HG03025 (cell line): ENCODE measurements at regions not wholly inside any gene's neighbourhood (a gene's known extent, or its start where the extent isn't known, plus 50 kb on each side); places are given as distances from the start of the nearest gene placed in this dataset.
"Not testable (repeated sequence)": the region's sequence is repeated elsewhere in the genome, so short reads cannot be mapped to it uniquely, and the experiment has no call there.

Source experiments
- ATAC-seq: cut with Tn5 transposase; IDR thresholded peaks from one replicate; pipeline ENCODE4 v1.9.1; 2021; ENCODE audit warnings: mild to moderate bottlenecking, moderate library complexity; ENCODE audit not compliant: unreplicated experiment, low FRiP score

- ATAC-seq, result not testable (repeated sequence)
Measured at GRCh38 chr4:148598418-148599207, 156.4 kb upstream of the NR3C2 start.

GRCh38 chr4:148589182-148589581 lies 147.0 kb upstream of the NR3C2 start:
- no peak for ATAC-seq

- ATAC-seq, result no peak
Measured at GRCh38 chr4:148575577-148575976, 133.4 kb upstream of the NR3C2 start.

- no peak for ATAC-seq
Measured at GRCh38 chr4:148574911-148575310, 132.7 kb upstream of the NR3C2 start.

GRCh38 chr4:148574502-148574901 lies 132.3 kb upstream of the NR3C2 start:
- ATAC-seq, result no peak

GRCh38 chr4:148574066-148574465 lies 131.9 kb upstream of the NR3C2 start:
- no peak for ATAC-seq

- no peak for ATAC-seq
Measured at GRCh38 chr4:148573296-148573695, 131.1 kb upstream of the NR3C2 start.

GRCh38 chr4:148565801-148566200 lies 123.6 kb upstream of the NR3C2 start:
- ATAC-seq, result no peak

GRCh38 chr4:148563684-148564083 lies 121.5 kb upstream of the NR3C2 start:
- no peak for ATAC-seq

- ATAC-seq, result no peak
Measured at GRCh38 chr4:148561467-148561866, 119.3 kb upstream of the NR3C2 start.

- no peak for ATAC-seq
Measured at GRCh38 chr4:148557793-148558192, 115.6 kb upstream of the NR3C2 start.

GRCh38 chr4:148550788-148551187 lies 108.6 kb upstream of the NR3C2 start:
- ATAC-seq, result no peak

- ATAC-seq, result no peak
Measured at GRCh38 chr4:148542922-148543623, 100.9 kb upstream of the NR3C2 start.

- ATAC-seq, result no peak
Measured at GRCh38 chr4:148540622-148541326, 98.6 kb upstream of the NR3C2 start.

GRCh38 chr4:148539387-148539786 lies 97.2 kb upstream of the NR3C2 start:
- no peak for ATAC-seq

GRCh38 chr4:148533851-148534250 lies 91.6 kb upstream of the NR3C2 start:
- not testable (repeated sequence) for ATAC-seq

GRCh38 chr4:148530114-148530513 lies 87.9 kb upstream of the NR3C2 start:
- ATAC-seq, result no peak

- ATAC-seq, result no peak
Measured at GRCh38 chr4:148527571-148527970, 85.4 kb upstream of the NR3C2 start.

GRCh38 chr4:148522995-148523394 lies 80.8 kb upstream of the NR3C2 start:
- no peak for ATAC-seq

GRCh38 chr4:148515248-148515647 lies 73.0 kb upstream of the NR3C2 start:
- ATAC-seq, result no peak

- no peak for ATAC-seq
Measured at GRCh38 chr4:148514581-148514980, 72.4 kb upstream of the NR3C2 start.
